ENCODE measurements at regions not wholly inside any gene's neighbourhood (a gene's known extent, or its start where the extent isn't known, plus 50 kb on each side); places are given as distances from the start of the nearest gene placed in this dataset.
"Not testable (repeated sequence)": the region's sequence is repeated elsewhere in the genome, so short reads cannot be mapped to it uniquely, and the experiment has no call there.

DNA sequence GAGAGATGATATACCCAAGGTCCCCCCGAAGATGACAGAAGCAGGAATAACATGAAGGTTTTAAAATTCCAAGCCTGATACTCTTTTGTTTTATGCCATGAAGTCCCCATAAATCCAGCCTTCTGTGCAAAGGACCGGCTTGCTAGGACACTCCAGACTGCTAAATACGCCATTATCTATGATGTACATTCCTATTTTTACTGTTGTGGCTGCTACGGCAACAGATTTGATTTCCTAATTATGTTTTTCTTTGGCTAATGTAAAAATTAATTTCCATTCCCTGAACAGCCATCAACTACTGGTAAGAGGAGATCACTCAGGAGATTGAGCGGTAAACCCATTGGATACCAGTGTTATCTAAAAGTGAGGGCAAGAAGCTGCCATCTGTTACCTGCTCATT lies 1090.8 kb downstream of the TYW1 start:
- Histone ChIP-seq H3K9me3 (peaks cover 0 to 36% of the 10 kb centered on the region in 2 donors), H3K27me3 (no peaks in the 10 kb centered on the region), H3K27ac (no peak overlapping the region), H3K36me3 (no peaks in the 10 kb centered on the region), H3K4me3 (no peak overlapping the region), H3K4me1 (no peaks in the 10 kb centered on the region)
- no peak for DNase-seq
- ATAC-seq: no peak
- intact Hi-C loops (cut with DNase I): no loop called here
- TF ChIP-seq, protein P1, sequence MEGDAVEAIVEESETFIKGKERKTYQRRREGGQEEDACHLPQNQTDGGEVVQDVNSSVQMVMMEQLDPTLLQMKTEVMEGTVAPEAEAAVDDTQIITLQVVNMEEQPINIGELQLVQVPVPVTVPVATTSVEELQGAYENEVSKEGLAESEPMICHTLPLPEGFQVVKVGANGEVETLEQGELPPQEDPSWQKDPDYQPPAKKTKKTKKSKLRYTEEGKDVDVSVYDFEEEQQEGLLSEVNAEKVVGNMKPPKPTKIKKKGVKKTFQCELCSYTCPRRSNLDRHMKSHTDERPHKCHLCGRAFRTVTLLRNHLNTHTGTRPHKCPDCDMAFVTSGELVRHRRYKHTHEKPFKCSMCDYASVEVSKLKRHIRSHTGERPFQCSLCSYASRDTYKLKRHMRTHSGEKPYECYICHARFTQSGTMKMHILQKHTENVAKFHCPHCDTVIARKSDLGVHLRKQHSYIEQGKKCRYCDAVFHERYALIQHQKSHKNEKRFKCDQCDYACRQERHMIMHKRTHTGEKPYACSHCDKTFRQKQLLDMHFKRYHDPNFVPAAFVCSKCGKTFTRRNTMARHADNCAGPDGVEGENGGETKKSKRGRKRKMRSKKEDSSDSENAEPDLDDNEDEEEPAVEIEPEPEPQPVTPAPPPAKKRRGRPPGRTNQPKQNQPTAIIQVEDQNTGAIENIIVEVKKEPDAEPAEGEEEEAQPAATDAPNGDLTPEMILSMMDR (IDR thresholded peaks at IDR 0.05): no peak

DNA sequence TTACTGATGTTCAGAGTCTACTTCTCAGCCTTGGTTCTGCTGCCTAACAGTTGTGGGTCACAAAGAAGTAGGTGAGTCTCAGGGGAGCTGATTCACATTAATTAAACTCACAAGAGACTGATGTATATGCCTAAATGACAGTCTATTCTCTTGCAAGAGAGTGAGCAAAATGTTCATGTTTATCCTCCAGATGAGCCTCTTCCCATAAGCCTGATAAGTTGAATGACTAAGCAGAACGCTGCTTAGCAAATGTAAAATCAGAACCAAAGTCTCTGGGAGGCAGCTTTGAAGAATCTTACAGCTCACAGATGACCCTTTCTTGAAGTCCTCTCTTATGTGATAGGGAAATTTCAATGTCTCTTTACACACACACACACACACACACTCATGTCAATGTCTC lies 1092.2 kb downstream of the TYW1 start:
- TF ChIP-seq, protein P1 (IDR thresholded peaks at IDR 0.05): no peak
- H3K27ac ChIP-seq: no peak overlapping the region

DNA sequence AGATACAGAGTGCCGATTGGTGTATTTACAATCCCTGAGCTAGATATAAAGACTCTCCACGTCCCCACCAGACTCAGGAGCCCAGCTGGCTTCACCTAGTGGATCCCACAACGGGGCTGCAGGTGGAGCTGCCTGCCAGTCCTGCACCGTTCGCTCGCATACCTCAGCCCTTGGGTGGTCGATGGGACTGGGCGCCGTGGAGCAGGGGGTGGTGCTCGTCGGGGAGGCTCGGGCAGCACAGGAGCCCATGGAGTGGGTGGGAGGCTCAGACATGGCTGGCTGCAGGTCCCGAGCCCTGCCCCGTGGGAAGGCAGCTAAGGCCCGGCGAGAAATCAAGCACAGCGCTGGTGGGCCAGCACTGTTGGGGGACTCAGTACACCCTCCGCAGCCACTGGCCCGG lies 1093.6 kb downstream of the TYW1 start:
- peaks cover 0 to 34% of the 10 kb centered on the region in 2 donors for H3K9me3 ChIP-seq
- H3K4me3 ChIP-seq; DNase-seq; H3K27ac ChIP-seq; intact Hi-C loops (cut with DNase I); H3K36me3 ChIP-seq; H3K27me3 ChIP-seq; ATAC-seq; H3K4me1 ChIP-seq: not testable (repeated sequence)

More for the DNA sequence above, 1092.2 kb downstream of the TYW1 start:
- ATAC-seq (no peak), DNase-seq (no peak)
- no peaks in the 10 kb centered on the region for H3K4me1 ChIP-seq
- H3K27me3 ChIP-seq: no peaks in the 10 kb centered on the region
- H3K4me3 ChIP-seq: no peak overlapping the region
- H3K36me3 ChIP-seq: no peaks in the 10 kb centered on the region
- intact Hi-C loops (cut with DNase I): no loop called here
- H3K9me3 ChIP-seq: peaks cover 0 to 40% of the 10 kb centered on the region in 2 donors

DNA sequence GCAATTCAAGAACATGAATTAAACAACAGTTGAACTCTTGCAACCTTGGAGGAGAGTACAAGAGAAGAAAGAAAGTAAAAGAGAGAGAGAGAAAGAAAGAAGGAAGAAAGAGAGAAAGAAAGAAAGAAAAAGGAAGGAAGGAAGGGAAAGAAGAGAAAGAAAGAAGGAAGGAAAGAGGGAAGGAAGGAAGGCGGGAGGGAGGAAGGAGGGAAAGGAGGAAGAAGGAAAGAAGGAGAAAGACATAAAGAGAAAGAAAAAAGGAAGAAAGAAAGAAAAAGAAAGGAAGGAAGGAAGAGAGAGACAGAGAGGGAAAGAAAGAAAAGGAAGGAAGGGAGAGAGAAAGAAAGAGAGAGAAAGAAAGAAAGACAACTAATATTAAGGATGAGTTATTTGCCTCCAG lies 1106.7 kb downstream of the TYW1 start:
- Histone ChIP-seq H3K4me1 (no peaks in the 10 kb centered on the region), H3K27me3 (no peaks in the 10 kb centered on the region), H3K27ac (no peak overlapping the region), H3K9me3 (peaks cover 0 to 4% of the 10 kb centered on the region in 2 donors), H3K4me3 (no peak overlapping the region), H3K36me3 (no peaks in the 10 kb centered on the region)
- intact Hi-C loops (cut with DNase I): no loop called here
- ATAC-seq (no peak), DNase-seq (no peak)
- TF ChIP-seq, protein P1 (IDR thresholded peaks at IDR 0.05): no peak

DNA sequence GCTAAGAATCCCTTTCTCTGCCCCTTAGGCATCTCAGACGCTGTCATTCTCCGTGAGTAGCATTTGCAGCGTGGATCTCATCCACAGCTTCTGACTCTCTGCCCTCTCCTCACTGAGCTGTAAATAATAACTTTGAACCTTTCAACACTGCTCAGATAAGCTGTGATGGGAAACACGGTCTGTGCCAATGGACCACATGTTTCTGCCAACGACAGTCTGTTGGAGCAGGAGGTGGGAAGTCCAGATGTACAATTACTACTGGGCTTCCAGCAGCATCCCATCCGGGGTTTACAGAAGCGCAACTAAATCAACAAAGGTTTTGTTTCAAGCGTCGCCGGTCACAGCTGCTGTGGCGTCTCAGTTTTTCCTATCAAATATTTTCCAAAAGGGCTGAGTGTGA lies 1110.6 kb downstream of the TYW1 start:
- H3K27ac ChIP-seq: no peak overlapping the region
- H3K36me3 ChIP-seq: no peaks in the 10 kb centered on the region
- peaks cover 0 to 6% of the 10 kb centered on the region in 2 donors for H3K9me3 ChIP-seq
- H3K27me3 ChIP-seq: no peaks in the 10 kb centered on the region
- ATAC-seq (no peak), DNase-seq (no peak)
- H3K4me1 ChIP-seq: no peaks in the 10 kb centered on the region
- H3K4me3 ChIP-seq: no peak overlapping the region
- TF ChIP-seq, protein P1 (IDR thresholded peaks at IDR 0.05): no peak
- intact Hi-C loops (cut with DNase I): no loop called here

DNA sequence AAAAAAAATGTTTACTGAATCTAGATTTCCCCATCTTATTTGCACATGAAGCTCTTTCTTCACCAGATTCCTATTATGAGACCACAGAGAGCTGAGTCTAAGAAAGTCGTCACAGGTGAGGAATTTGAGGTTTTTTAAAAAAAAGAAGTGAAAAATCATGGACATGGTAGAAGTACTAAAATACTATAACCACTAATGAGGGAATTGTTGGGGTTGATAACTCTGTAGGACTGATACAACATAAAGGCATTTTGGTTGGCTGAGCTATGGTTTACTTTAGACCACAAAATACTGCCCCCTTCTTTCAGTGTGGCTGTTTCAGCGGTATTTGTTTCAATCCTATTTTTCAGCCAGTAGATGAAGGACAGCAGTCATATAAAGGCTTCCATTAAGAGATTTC lies 1111.3 kb downstream of the TYW1 start:
- intact Hi-C loops (cut with DNase I): no loop called here
- no peak for ATAC-seq
- TF ChIP-seq, protein P1 (IDR thresholded peaks at IDR 0.05): no peak

More for the DNA sequence above, 1111.3 kb downstream of the TYW1 start:
- H3K27ac ChIP-seq: no peak overlapping the region
- no peak overlapping the region for H3K4me3 ChIP-seq
- H3K4me1 ChIP-seq: no peaks in the 10 kb centered on the region
- peaks cover 0 to 6% of the 10 kb centered on the region in 2 donors for H3K9me3 ChIP-seq
- H3K36me3 ChIP-seq: no peaks in the 10 kb centered on the region
- H3K27me3 ChIP-seq: no peaks in the 10 kb centered on the region
- no peak for DNase-seq
